Stimulated activated CD8-positive, alpha-beta memory T cell treated with anti-CD3 and anti-CD28 coated beads, Interleukin-12 subunit alpha, Interleukin-12 subunit beta, amount 100 ng/mL, for 24 hours (primary cell): ENCODE measurements at regions not wholly inside any gene's neighbourhood (a gene's known extent, or its start where the extent isn't known, plus 50 kb on each side); places are given as distances from the start of the nearest gene placed in this dataset.

ENCODE experiments used
- DNase-seq: peaks from one replicate; pipeline ENCODE4 v3.0.0-alpha.2; 2020; ENCODE audit errors: extremely low read depth

- DNase-seq, result no peak
These were observed 472.7 kb downstream of the TFAP2A start for GRCh38 chr6:9942131-9942530.

GRCh38 chr6:9938801-9939200 is 476.1 kb downstream of the TFAP2A start:
- no peak for DNase-seq

DNA sequence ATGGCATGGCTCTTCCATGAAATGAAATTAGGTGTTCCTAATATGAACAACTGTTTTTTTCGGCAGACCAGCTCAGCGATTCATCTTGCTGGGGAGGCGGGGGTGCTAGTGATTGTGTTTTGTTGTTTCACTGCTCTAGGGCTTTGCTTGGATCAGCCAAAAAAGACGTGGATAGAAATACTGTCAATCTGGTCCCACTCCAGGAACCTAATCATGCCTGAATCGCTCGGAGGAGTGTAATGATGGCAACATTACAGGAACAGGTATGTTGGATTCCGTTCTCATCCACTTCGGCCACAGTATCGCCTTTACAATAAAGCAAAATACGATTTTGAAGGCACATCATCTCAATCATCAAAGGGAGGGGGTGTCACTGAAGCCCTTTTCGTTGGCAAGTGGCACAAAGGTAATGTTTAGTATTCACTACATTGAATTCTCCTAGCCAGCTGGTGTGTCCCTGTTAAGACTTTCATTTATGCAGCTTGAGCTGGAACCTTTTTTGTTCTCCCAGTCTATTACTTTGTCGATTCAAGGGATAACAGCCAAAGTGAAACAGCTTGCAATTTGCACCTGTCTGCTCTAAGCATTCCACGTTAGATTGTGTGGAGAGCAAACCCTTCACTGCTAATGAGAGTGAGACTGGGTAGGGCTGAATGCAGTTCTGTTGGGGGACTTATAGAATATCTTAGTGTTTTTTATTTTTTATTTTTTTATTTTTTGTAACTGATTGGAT is 477.7 kb downstream of the TFAP2A start:
- DNase-seq, result no peak

DNA sequence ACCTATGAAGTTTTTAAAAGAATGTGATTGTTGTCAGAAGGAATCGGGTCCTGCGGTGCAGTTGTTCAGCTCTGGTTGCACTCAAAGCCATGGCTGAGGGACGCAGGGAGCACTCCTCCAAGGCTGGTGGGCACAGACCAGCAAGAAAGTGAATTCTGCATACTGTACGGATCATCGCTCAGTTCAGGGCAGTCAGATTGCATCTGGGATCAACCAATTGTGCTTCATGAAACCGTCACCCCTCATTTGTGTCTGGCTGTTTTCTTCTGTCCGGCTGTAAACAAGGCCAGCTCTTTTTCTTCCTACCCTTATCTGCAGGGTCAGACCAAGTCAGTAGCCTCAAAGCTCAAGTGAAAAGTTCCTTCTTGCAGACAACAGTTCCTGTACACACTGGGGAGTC is 478.3 kb downstream of the TFAP2A start:
- DNase-seq, result no peak

DNA sequence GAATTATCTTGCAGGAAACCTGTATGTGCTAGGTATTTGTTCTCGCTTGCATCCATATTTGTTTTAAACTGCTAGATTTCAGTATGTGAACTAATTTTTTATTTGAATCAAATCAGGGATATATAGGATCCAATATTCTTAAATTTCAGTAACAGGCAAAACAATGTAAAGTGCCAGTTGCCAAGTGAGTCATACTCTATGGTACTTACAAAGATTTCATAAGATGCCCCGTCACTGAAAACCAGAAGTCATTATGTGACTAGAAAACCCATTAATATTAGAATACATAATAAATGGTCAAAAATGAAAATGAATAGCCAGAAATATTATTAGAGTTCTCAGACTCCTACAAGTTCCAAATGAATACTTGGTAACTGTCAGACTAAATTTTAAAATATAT is 481.2 kb downstream of the TFAP2A start:
- DNase-seq, result no peak

- DNase-seq, result no peak
These were observed 487.6 kb downstream of the TFAP2A start for GRCh38 chr6:9927275-9927674.

GRCh38 chr6:9924971-9925370 is 489.9 kb downstream of the TFAP2A start:
- no peak for DNase-seq

DNA sequence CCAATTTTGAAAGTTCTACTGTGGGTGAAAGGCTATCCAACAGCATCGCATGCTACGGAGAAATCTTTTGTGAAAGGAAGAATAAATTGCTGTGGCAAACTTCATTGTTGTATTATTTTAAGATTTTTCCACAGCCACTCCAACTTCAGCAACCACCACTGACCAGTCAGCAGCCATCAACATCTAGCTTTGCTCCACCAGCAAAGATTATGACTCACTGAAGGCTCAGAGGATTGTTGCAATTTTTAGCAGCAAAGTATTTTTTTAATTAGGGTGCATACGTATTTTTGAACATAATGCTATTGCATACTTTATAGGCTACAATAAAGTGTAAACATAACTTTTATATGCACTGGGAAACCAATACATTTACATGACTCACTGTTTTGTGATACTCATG is 493.5 kb downstream of the TFAP2A start:
- no peak for DNase-seq

DNA sequence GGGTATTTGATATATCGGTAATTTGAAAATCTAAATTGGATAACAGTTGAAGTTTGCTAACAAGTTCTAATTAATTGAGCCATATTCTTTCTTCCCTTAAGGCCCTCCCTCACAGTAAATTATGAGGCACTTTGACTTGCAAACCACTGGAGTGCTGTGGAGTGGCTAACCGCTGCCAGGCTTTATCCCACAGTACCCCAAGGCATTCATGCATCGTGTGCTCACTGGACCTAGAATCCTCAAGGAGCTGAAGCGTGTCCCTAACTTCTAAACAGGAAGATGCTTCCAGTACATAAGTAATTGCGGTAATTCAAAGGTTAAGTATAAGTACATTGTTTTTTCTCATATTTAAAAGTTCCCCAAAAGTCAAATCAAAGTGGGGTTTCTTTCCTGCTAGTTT is 499.9 kb downstream of the TFAP2A start:
- no peak for DNase-seq

DNA sequence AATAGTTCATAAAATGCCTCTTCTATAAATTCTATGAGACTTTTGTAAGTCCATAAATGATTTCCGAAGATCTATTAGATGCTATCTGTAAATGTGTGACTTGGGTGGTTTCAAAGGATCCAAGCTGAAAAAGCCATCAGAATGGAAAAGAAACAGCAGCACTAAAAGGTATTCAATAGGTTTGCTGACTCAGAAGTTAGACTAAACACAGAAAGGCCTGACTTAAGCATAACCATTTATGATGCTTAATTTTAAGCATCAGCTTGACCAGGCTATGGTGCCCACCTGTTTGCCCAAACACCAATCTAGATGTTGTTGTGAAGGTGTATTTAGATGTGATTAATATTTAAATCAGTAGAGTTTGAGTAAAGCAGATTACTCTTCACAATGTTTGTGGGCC is 513.5 kb downstream of the TFAP2A start:
- no peak for DNase-seq

- no peak for DNase-seq
These were observed 518.1 kb downstream of the TFAP2A start for GRCh38 chr6:9896806-9897205.

DNA sequence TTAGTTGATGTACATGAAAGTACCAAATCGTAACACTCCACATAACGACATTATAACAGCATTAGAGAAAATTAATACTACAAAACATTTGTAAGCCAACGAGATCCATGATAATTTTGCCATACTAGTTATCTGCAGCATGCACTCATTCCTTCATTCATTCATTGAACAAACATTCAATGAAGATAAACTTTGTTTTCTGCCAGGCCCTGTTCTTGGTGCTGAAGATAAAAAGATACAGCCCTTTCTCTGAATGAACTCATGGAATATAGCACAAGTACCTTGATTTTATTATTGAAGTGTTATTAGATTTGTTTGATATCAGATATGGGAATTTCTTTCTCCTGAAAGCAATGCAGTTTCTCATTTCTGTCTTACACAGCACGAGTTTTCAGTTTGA is 524.0 kb downstream of the TFAP2A start:
- no peak for DNase-seq

DNA sequence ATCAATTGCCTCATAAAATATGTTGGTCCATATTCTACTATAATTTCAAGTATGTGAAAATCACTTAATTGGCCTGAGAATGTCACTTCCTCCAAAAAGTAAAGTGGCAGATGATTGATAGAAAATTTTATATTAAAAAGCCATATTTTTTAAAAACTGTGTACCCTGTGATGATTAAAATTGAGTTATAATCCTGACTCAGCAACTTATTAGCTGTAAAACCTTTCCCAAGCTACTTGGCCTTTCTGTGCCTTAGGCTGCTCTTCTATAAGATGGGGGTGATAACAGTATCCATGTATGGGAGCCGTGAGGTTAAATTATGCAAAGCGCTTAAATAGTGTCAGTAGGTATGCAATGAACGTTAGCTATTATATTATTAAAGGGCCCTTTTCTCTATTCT is 524.4 kb downstream of the TFAP2A start:
- no peak for DNase-seq

- DNase-seq, result no peak
These were observed 536.3 kb downstream of the TFAP2A start for GRCh38 chr6:9878535-9878934.

DNA sequence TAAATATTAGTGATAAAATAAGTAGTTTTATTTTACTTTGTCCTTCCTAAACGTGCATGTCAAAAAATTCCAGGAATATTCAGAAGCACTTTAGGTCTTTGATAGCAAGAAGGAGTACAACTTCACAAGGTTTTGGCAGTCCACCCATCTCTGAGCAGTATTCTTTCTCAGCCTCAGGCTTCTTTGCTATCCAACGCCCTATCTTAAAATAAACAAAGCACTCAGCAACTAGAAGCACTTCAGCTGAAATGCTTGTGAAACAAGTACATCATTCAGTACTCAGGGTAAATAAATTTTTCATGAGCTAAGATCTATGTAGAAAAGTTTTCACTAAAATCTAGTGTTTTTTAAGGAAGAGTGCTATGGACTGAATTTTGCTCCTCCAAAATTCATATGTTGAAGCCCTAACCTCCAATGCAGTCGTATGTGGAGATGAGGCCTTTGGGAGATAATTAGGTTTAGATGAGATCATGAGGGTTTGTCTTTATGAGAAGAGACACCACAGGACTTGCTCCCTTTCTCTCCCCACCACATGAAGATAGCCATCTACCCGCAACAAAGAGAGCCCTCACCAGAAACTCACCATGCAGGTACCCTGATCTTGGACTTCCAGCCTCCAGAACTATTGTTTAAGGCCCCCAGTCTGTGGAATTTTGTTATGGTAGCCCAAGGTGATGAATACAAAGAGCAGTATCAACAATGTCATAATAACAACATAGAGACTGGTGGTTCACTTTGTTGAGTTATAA is 539.1 kb downstream of the TFAP2A start:
- no peak for DNase-seq

DNA sequence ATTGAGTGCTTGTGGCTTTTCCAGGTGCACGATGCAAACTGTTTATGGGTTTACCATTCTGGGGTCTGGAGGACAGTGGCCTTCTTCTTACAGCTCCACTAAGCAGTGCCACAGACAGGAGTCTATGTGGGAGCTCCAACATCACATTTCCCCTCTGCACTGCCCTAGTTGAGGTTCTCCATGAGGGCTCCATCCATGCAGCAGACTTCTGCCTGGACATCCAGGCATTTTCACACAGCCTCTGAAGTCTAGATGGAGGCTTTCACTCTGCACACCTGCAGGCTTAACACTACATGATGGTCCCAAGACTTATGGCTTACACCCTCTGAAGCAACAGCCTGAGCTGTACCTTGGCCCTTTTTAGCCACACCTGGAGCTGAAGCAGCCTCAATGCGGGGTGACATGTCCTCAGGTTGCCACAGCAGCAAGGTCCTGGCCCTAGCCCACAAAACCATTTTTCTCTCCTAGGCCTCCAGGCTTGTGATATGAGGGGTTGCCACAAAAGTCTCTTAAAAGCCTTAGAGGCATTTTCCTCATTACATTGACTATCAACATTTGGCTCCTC is 552.2 kb downstream of the TFAP2A start:
- DNase-seq, result no peak

GRCh38 chr6:9851541-9852380 is 563.1 kb downstream of the TFAP2A start:
- no peak for DNase-seq

- DNase-seq, result no peak
These were observed 563.9 kb downstream of the TFAP2A start for GRCh38 chr6:9851006-9851405.

DNA sequence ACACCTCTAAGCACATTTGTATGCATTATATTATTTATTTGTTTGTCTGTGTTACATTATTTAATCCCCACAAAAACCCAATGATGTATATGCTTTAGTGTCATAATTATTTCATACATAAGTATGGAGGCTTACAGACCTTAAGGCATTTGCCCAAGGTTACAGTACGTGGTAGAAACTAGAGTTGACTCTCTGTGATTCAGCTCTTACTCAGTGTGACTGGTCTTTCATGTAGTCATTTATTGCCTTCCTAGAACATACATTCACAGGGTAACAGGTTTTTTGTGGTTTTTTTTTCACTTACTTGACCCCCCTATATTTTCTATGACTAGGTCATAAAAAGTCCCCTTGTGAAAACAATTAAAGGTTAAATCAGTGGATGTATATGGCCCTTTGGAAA is 566.8 kb downstream of the TFAP2A start:
- DNase-seq, result no peak

- no peak for DNase-seq
These were observed 572.8 kb downstream of the TFAP2A start for GRCh38 chr6:9841886-9842725.

GRCh38 chr6:9834233-9834632 is 580.6 kb downstream of the TFAP2A start:
- no peak for DNase-seq
